ENCODE measurements at regions not wholly inside any gene's neighbourhood (a gene's known extent, or its start where the extent isn't known, plus 50 kb on each side); places are given as distances from the start of the nearest gene placed in this dataset.

DNA sequence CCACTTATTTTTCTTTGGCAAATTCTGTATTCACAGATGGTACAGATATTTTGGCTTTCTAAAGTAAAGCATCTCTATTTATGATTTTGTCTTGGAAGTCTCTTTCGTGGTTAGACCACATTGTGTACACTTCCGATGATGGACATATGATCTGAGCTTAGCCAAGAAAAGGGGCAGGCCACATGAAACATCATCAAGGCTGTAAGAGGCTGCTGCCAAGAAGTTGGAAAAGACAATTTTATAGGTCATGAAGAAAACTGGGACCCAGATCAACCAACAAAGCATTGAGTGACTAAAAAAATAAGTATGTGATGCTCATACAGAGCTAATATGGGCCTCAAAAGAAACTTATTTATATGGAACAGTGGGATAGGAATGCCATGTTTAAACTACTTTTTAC lies 266.4 kb downstream of the HAO1 start:
- no peak for TF ChIP-seq TAF1 (IDR thresholded peaks at IDR 0.05; ENCODE audit: low read depth)
- TF ChIP-seq CEBPB (IDR thresholded peaks at IDR 0.05), result no peak
- no peak for TF ChIP-seq EGR1 (IDR thresholded peaks at IDR 0.05)
- TF ChIP-seq, protein P1, sequence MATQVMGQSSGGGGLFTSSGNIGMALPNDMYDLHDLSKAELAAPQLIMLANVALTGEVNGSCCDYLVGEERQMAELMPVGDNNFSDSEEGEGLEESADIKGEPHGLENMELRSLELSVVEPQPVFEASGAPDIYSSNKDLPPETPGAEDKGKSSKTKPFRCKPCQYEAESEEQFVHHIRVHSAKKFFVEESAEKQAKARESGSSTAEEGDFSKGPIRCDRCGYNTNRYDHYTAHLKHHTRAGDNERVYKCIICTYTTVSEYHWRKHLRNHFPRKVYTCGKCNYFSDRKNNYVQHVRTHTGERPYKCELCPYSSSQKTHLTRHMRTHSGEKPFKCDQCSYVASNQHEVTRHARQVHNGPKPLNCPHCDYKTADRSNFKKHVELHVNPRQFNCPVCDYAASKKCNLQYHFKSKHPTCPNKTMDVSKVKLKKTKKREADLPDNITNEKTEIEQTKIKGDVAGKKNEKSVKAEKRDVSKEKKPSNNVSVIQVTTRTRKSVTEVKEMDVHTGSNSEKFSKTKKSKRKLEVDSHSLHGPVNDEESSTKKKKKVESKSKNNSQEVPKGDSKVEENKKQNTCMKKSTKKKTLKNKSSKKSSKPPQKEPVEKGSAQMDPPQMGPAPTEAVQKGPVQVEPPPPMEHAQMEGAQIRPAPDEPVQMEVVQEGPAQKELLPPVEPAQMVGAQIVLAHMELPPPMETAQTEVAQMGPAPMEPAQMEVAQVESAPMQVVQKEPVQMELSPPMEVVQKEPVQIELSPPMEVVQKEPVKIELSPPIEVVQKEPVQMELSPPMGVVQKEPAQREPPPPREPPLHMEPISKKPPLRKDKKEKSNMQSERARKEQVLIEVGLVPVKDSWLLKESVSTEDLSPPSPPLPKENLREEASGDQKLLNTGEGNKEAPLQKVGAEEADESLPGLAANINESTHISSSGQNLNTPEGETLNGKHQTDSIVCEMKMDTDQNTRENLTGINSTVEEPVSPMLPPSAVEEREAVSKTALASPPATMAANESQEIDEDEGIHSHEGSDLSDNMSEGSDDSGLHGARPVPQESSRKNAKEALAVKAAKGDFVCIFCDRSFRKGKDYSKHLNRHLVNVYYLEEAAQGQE (IDR thresholded peaks at IDR 0.05; ENCODE audit: low read depth), result no peak
- TF ChIP-seq RAD21 (IDR thresholded peaks at IDR 0.05; ENCODE audit: low read depth), result no peak
- no peak for TF ChIP-seq FOXM1 (IDR thresholded peaks at IDR 0.05; ENCODE audit: borderline replicate concordance, low read depth)
- no peak for TF ChIP-seq NFIC (IDR thresholded peaks at IDR 0.05)
- no peak for TF ChIP-seq TCF12 (IDR thresholded peaks at IDR 0.05; ENCODE audit: low read depth)
- TF ChIP-seq, protein P2, sequence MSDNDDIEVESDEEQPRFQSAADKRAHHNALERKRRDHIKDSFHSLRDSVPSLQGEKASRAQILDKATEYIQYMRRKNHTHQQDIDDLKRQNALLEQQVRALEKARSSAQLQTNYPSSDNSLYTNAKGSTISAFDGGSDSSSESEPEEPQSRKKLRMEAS (IDR thresholded peaks at IDR 0.05), result no peak
- no peak for TF ChIP-seq CREB1 (IDR thresholded peaks at IDR 0.05; ENCODE audit: low read depth)
- no peak for TF ChIP-seq ZBTB7A (IDR thresholded peaks at IDR 0.05; ENCODE audit: low read depth)
- TF ChIP-seq, protein P3, sequence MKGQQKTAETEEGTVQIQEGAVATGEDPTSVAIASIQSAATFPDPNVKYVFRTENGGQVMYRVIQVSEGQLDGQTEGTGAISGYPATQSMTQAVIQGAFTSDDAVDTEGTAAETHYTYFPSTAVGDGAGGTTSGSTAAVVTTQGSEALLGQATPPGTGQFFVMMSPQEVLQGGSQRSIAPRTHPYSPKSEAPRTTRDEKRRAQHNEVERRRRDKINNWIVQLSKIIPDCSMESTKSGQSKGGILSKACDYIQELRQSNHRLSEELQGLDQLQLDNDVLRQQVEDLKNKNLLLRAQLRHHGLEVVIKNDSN (IDR thresholded peaks at IDR 0.05), result no peak

DNA sequence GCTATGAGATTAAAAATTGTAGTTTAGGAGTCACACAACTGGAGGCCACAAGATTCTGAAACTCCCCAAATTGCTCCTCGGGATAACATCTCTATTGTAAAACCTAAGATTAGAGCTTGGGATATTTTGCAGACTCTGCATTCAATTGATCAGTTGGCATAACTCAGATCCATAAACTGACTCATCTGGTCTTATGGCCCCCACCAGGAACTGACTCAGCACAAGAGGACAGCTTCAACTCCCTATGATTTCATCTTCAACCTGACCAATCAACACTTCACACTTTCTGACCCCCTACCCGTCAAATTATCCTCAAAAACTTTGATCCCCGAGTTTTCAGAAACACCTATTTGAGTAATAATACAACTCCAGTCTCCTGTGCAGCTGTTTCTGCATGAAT lies 257.3 kb downstream of the HAO1 start:
- TF ChIP-seq TAF1 (IDR thresholded peaks at IDR 0.05; ENCODE audit: low read depth) (no peak), TCF12 (IDR thresholded peaks at IDR 0.05; ENCODE audit: low read depth) (no peak), YY1 (IDR thresholded peaks at IDR 0.05; ENCODE audit: low read depth) (no peak), ZBTB7A (IDR thresholded peaks at IDR 0.05; ENCODE audit: low read depth) (no peak), NFIC (IDR thresholded peaks at IDR 0.05) (no peak), RAD21 (IDR thresholded peaks at IDR 0.05; ENCODE audit: low read depth) (no peak), EP300 (IDR thresholded peaks at IDR 0.05; ENCODE audit: borderline replicate concordance) (no peak)

DNA sequence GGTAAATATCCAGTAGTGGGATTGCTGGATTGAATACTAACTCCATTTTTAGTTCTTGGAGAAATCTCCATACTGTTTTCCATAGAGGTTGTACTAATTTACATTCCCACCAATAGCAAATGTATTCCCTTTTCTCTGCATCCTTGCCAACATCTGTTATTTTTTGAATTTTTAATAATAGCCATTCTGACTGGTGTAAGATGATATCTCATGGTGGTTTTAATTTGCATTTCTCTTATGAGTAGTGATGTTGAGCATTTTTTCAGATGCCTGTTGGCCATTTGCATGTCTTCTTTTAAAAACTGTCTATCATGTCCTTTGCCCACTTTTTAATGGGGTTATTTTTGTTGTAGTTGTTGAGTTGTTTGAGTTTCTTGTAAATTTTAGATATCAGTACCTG lies 253.2 kb downstream of the HAO1 start:
- TF ChIP-seq TAF1 (IDR thresholded peaks at IDR 0.05; ENCODE audit: low read depth), result no peak
- no peak for TF ChIP-seq NFIC (IDR thresholded peaks at IDR 0.05)
- TF ChIP-seq, protein P3 (IDR thresholded peaks at IDR 0.05), result no peak
- TF ChIP-seq TEAD4 (IDR thresholded peaks at IDR 0.05), result no peak
- no peak for TF ChIP-seq FOXM1 (IDR thresholded peaks at IDR 0.05; ENCODE audit: borderline replicate concordance, low read depth)
- TF ChIP-seq, protein P2 (IDR thresholded peaks at IDR 0.05), result no peak
- TF ChIP-seq EP300 (IDR thresholded peaks at IDR 0.05; ENCODE audit: borderline replicate concordance), result no peak
- TF ChIP-seq CREB1 (IDR thresholded peaks at IDR 0.05; ENCODE audit: low read depth), result no peak
- TF ChIP-seq EGR1 (IDR thresholded peaks at IDR 0.05), result no peak
- TF ChIP-seq YY1 (IDR thresholded peaks at IDR 0.05; ENCODE audit: low read depth), result no peak
- TF ChIP-seq CEBPB (IDR thresholded peaks at IDR 0.05), result no peak
- TF ChIP-seq, protein P1 (IDR thresholded peaks at IDR 0.05; ENCODE audit: low read depth), result no peak

DNA sequence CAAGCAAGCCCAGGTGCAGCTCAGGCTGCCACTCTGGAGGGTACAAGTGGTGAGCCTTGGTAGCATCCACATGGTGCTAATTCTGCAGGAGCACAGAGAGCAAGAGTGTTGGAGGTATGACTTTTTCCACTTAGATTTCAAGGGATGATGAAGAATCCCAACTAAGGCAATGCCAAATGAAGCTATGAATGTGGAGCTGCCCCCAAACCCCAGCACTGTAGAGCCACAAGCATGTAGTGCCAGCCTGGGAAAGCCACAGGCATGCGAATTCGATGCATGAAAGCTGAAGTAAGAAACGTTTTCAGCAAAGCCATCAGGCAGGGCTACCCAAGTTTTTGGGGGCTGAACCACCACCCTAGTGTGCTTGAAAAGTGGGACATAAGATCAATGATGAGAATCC lies 251.1 kb downstream of the HAO1 start:
- TF ChIP-seq, protein P1 (IDR thresholded peaks at IDR 0.05; ENCODE audit: low read depth), result no peak
- TF ChIP-seq YY1 (IDR thresholded peaks at IDR 0.05; ENCODE audit: low read depth) (no peak), CEBPB (IDR thresholded peaks at IDR 0.05) (no peak), RAD21 (IDR thresholded peaks at IDR 0.05; ENCODE audit: low read depth) (no peak), TAF1 (IDR thresholded peaks at IDR 0.05; ENCODE audit: low read depth) (no peak), EGR1 (IDR thresholded peaks at IDR 0.05) (no peak), NFIC (IDR thresholded peaks at IDR 0.05) (no peak), CREB1 (IDR thresholded peaks at IDR 0.05; ENCODE audit: low read depth) (no peak), FOXM1 (IDR thresholded peaks at IDR 0.05; ENCODE audit: borderline replicate concordance, low read depth) (no peak), EP300 (IDR thresholded peaks at IDR 0.05; ENCODE audit: borderline replicate concordance) (no peak), TCF12 (IDR thresholded peaks at IDR 0.05; ENCODE audit: low read depth) (no peak), ZBTB7A (IDR thresholded peaks at IDR 0.05; ENCODE audit: low read depth) (no peak), TEAD4 (IDR thresholded peaks at IDR 0.05) (no peak)
- TF ChIP-seq, protein P3 (IDR thresholded peaks at IDR 0.05), result no peak
- TF ChIP-seq, protein P2 (IDR thresholded peaks at IDR 0.05), result no peak
